K562 (cell line): ENCODE measurements at regions not wholly inside any gene's neighbourhood (a gene's known extent, or its start where the extent isn't known, plus 50 kb on each side); places are given as distances from the start of the nearest gene placed in this dataset.

Experiments used
- ATAC-seq: fragments of 200-7000 bp; cut with Tn5 transposase; 3 replicates; pipeline ENCODE4 v1.9.1; 2020; ENCODE audit warnings: moderate library complexity
- BruUV-seq: library from RNA; stranded (reverse); fragments of 400-500 nt; replicated peaks from 2 replicates; lab custom pipeline; 2021; lab: Mats Ljungman, UMichigan
- CTCF ChIA-PET: fragments of 300-600 bp; formaldehyde crosslinking; extraction: SDS; loops from one replicate; lab custom pipeline; 2021; ENCODE audit warnings: low intra/inter-chr PET ratio; lab: Yijun Ruan, JAX
- POLR2A ChIA-PET: fragments of 300-600, 350-650 bp; sonication (Branson Sonifier 250); formaldehyde crosslinking; extraction: SDS; loops from one replicate; lab custom pipeline; 2021; ENCODE audit warnings: antibody characterized with exemption, inconsistent platforms; lab: Yijun Ruan, JAX
- DNase-seq, 4 experiments: peaks; one replicate each; pipeline versions ENCODE4 v3.0.0 to v3.0.0-alpha.2; 2011 to 2018; ENCODE audit warnings: low spot score in 3 of 4, mixed read lengths in 3 of 4; ENCODE audit errors: extremely low read depth in 1 of 4
- FAIRE-seq: peaks from 2 replicates; lab custom pipeline; 2011; peaks lifted over from hg19 to GRCh38; lab: Jason Lieb, UNC
- H2AFZ ChIP-seq: 2 replicates; pipeline ENCODE4 v1.6.0; 2011; ENCODE audit warnings: low read depth, low read length, control low read depth, inconsistent platforms
- H3K27ac ChIP-seq: fragments of 200-600 bp; 3 replicates; pipeline ENCODE4 v1.8.0; 2011; ENCODE audit warnings: low read depth, mild to moderate bottlenecking, control low read depth, inconsistent platforms, low read length, moderate library complexity, mixed read lengths; ENCODE audit errors: extremely low read depth
- H3K27me3 ChIP-seq, 2 experiments: fragments of 300-600 bp in 1 of 2; 2 replicates in 1 of 2; 3 replicates in 1 of 2; pipeline versions ENCODE4 v1.6.0 to v1.8.0; 2011; ENCODE audit warnings: inconsistent platforms in 2 of 2, low read length in 2 of 2, mild to moderate bottlenecking in 1 of 2, mixed read lengths in 1 of 2, moderate library complexity in 1 of 2; ENCODE audit not compliant: control insufficient read depth in 2 of 2, insufficient read depth in 2 of 2
- H3K36me3 ChIP-seq: fragments of 300-600 bp; 3 replicates; pipeline ENCODE4 v1.8.0; 2011; ENCODE audit warnings: mild to moderate bottlenecking, low read length, inconsistent platforms; ENCODE audit not compliant: control insufficient read depth, insufficient read depth
- H3K4me1 ChIP-seq, 2 experiments: fragments of 200-600 bp in 1 of 2; replicated peaks in 1 of 2; 2 replicates in 1 of 2; 3 replicates in 1 of 2; pipeline versions ENCODE4 v1.5.1 to v1.8.0; 2011; ENCODE audit warnings: inconsistent platforms in 2 of 2, low read length in 2 of 2, mild to moderate bottlenecking in 1 of 2, mixed read lengths in 1 of 2, moderate library complexity in 1 of 2; ENCODE audit not compliant: control insufficient read depth in 2 of 2, insufficient read depth in 2 of 2
- H3K4me2 ChIP-seq: 2 replicates; pipeline ENCODE4 v1.6.1; 2011; ENCODE audit warnings: low read length, control low read depth, inconsistent platforms, mixed read lengths; ENCODE audit not compliant: insufficient read depth
- H3K4me3 ChIP-seq: fragments of 200-600 bp; sonication (generic), shearing (Covaris generic); 2 replicates; pipeline ENCODE4 v1.5.1; 2016; ENCODE audit warnings: control low read depth, inconsistent platforms
- H3K79me2 ChIP-seq: fragments of 200-600 bp; 3 replicates; pipeline ENCODE4 v1.8.0; 2011; ENCODE audit warnings: low read length, inconsistent platforms; ENCODE audit not compliant: control insufficient read depth, insufficient read depth
- H3K9ac ChIP-seq, 2 experiments: 2 replicates each; pipeline versions ENCODE4 v1.6.0 to v1.6.1; 2011; ENCODE audit warnings: low read depth in 2 of 2, low read length in 2 of 2, control low read depth in 1 of 2, inconsistent platforms in 1 of 2, mild to moderate bottlenecking in 1 of 2, mixed read lengths in 1 of 2; ENCODE audit not compliant: insufficient read depth in 1 of 2
- H3K9me1 ChIP-seq: one replicate; pipeline ENCODE4 v1.6.0; 2011; ENCODE audit warnings: inconsistent platforms, mild to moderate bottlenecking, low read length, moderate library complexity; ENCODE audit not compliant: control insufficient read depth, insufficient read depth
- H3K9me3 ChIP-seq: replicated peaks from 2 replicates; pipeline ENCODE4 v1.5.1; 2011; ENCODE audit warnings: low read depth, low read length, inconsistent platforms; ENCODE audit not compliant: control insufficient read depth, insufficient read depth
- H4K20me1 ChIP-seq: replicated peaks from 2 replicates; pipeline ENCODE4 v1.6.1; 2011; ENCODE audit warnings: low read length, inconsistent platforms, mixed read lengths; ENCODE audit not compliant: control insufficient read depth, insufficient read depth
- CBX5 ChIP-seq: IDR thresholded peaks from 2 replicates; pipeline ENCODE4 v1.6.1; 2014; ENCODE audit warnings: low read depth, borderline replicate concordance
- GATAD2B ChIP-seq: fragments of 450-650 bp; IDR thresholded peaks from 2 replicates; pipeline ENCODE4 v1.6.1; 2017; ENCODE audit warnings: mild to moderate bottlenecking, borderline replicate concordance
- HDGF ChIP-seq: fragments of 450-650 bp; IDR thresholded peaks from 2 replicates; pipeline ENCODE4 v1.6.1; 2016
- ILF3 ChIP-seq: fragments of 450-650 bp; IDR thresholded peaks from 2 replicates; pipeline ENCODE4 v1.6.1; 2018; ENCODE audit warnings: antibody characterized with exemption, mild to moderate bottlenecking, moderate library complexity, borderline replicate concordance
- NCOA2 ChIP-seq, 2 experiments: fragments of 450-650 bp; IDR thresholded peaks; 2 replicates each; pipeline ENCODE4 v1.6.1; 2018; ENCODE audit warnings: mild to moderate bottlenecking in 2 of 2, moderate library complexity in 1 of 2; ENCODE audit not compliant: partially characterized antibody in 2 of 2
- PHTF2 ChIP-seq: fragments of 250-450 bp; sonication (Bioruptor Pico); IDR thresholded peaks from 2 replicates; pipeline ENCODE4 v1.5.0; 2021; ENCODE audit warnings: mild to moderate bottlenecking
- RNF2 ChIP-seq: sonication (generic); IDR thresholded peaks from 2 replicates; pipeline ENCODE4 v1.6.1; 2016
- TBL1XR1 ChIP-seq, 2 experiments: IDR thresholded peaks; 2 replicates each; pipeline ENCODE4 v1.6.1; 2012; ENCODE audit warnings: improper control_type of control experiment in 2 of 2, low read length in 2 of 2, mild to moderate bottlenecking in 1 of 2
- ZNF324 ChIP-seq: fragments of 250-450 bp; sonication (Bioruptor Pico); IDR thresholded peaks from 2 replicates; pipeline ENCODE4 v1.4.0; 2020; ENCODE audit warnings: mild to moderate bottlenecking
- WGBS: fragments of 100-300 bp; shearing (Covaris generic); methylation state at CpG from one replicate; pipeline ENCODE4 v1.1.6; 2016; ENCODE audit warnings: low coverage, mixed read lengths; ENCODE audit not compliant: insufficient coverage; ENCODE audit errors: missing lambda C conversion rate; 5-methylcytosine and 5-hydroxymethylcytosine counted together
- in situ Hi-C: fragments of 300-500 bp; cut with MboI; formaldehyde crosslinking; loops from 4 replicates; pipeline ENCODE4 v1.15.0; 2018; ENCODE audit warnings: inconsistent platforms, mixed read lengths
- intact Hi-C: fragments of 100-400 bp; cut with micrococcal nuclease; formaldehyde crosslinking; loops from 2 replicates; pipeline ENCODE4 v1.14.2; 2022
- TF ChIP-seq, protein P1 (sequence below): fragments of 250-450 bp; sonication (Bioruptor Pico); IDR thresholded peaks from 2 replicates; pipeline ENCODE4 v1.5.0; 2022; ENCODE audit warnings: mild to moderate bottlenecking
- TF ChIP-seq, protein P2 (sequence below): fragments of 250-450 bp; sonication (Bioruptor Pico); IDR thresholded peaks from 2 replicates; pipeline ENCODE4 v1.8.0; 2022; ENCODE audit warnings: moderate library complexity, mild to moderate bottlenecking, inconsistent platforms
- TF ChIP-seq, protein P3 (sequence below): fragments of 450-650 bp; formaldehyde crosslinking; IDR thresholded peaks from 2 replicates; pipeline ENCODE4 v1.4.0; 2020; ENCODE audit warnings: mild to moderate bottlenecking, moderate library complexity
- TF ChIP-seq, protein P4 (sequence below): sonication (generic); formaldehyde crosslinking; IDR thresholded peaks from 2 replicates; pipeline ENCODE4 v1.8.1; 2023; ENCODE audit warnings: mild to moderate bottlenecking, missing genetic modification reagents

DNA sequence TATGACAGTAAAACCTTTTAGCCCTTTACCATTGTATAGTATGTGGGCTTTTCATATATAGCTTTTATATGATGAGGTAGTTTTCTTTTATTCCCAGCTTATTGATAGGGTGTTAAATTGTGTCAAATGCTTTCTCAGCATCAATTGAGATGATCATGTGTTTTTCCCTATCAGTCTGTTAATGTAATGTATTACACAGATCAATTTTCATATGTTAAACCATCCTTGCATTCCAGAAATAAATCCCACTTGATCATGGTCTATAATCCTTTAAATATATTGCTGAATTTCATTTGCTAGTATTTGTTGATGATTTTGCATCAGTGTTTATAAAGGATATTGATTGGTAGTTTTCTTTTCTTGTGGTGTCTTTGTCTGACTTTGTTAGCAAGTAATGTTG, 603.9 kb downstream of the TRHDE start:
- FAIRE-seq, result no peak
- ChIA-PET CTCF (no interaction called here), POLR2A (no interaction called here)
- Histone ChIP-seq H3K27ac (no peak overlapping the region), H3K79me2 (no peaks in the 10 kb centered on the region), H3K4me3 (no peak overlapping the region), H3K36me3 (no peaks in the 10 kb centered on the region), H2AFZ (no peak overlapping the region), H3K9me1 (no peaks in the 10 kb centered on the region), H4K20me1 (no peaks in the 10 kb centered on the region), H3K4me2 (no peak overlapping the region), H3K27me3 (no peaks in the 10 kb centered on the region), H3K9me3 (no peaks in the 10 kb centered on the region; the same call in 1 of the 2 replicates), H3K9ac (no peak overlapping the region), H3K4me1 (no peaks in the 10 kb centered on the region)
- intact Hi-C loops (no loop called here), in situ Hi-C loops (no loop called here)
- ATAC-seq, result no peak
- TF ChIP-seq ILF3 (no peak), ZNF324 (CRISPR knock-in tag) (peak; percentile 93)
- no TSS peak for BruUV-seq
- DNase-seq, result no peak

DNA sequence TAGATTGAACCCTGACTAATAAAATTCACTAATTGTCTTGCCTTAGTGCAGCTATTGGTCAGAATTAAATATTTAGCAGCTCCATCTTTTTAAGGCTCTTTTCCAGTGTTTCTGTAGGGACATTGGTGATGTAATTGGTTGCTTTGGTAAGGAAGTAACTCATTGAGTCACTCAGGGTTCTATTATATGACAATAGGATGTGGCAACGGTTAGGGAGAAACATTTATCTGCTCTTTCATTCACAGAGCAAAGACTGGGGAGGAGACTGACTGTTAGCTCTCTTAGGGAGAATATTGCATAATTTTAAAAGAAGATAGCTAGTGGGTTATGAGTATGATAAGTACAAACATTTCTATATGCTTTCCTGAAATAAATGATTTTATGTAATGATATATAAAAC, 616.5 kb downstream of the TRHDE start:
- 0% methylated on average over 1 of the region's 1 CpG for WGBS
- ChIA-PET CTCF (no interaction called here), POLR2A (no interaction called here)
- intact Hi-C loops, result no loop called here
- no peak overlapping the region for H3K4me3 ChIP-seq
- in situ Hi-C loops, result no loop called here
- no peaks in the 10 kb centered on the region for H3K36me3 ChIP-seq
- no peaks in the 10 kb centered on the region for H3K79me2 ChIP-seq
- no peaks in the 10 kb centered on the region for H3K4me1 ChIP-seq
- H3K9me3 ChIP-seq, result no peaks in the 10 kb centered on the region
- BruUV-seq, result no TSS peak
- no peaks in the 10 kb centered on the region for H3K27me3 ChIP-seq
- no peak overlapping the region for H2AFZ ChIP-seq
- no peak overlapping the region for H3K27ac ChIP-seq
- FAIRE-seq, result no peak
- H3K9me1 ChIP-seq, result no peaks in the 10 kb centered on the region
- no peaks in the 10 kb centered on the region for H4K20me1 ChIP-seq
- DNase-seq, result no peak
- no peak overlapping the region for H3K4me2 ChIP-seq
- ATAC-seq, result no peak
- no peak overlapping the region for H3K9ac ChIP-seq
- TF ChIP-seq PHTF2 (CRISPR knock-in tag) (no peak), CBX5 (no peak), NCOA2 (IDR thresholded peaks at IDR 0.05; ENCODE audit: partially characterized antibody in 2 of 2) (no peak), GATAD2B (no peak), RNF2 (no peak), TBL1XR1 (IDR thresholded peaks at IDR 0.05; ENCODE audit: low read length in 2 of 2) (no peak), HDGF (no peak)
- TF ChIP-seq, protein P1, sequence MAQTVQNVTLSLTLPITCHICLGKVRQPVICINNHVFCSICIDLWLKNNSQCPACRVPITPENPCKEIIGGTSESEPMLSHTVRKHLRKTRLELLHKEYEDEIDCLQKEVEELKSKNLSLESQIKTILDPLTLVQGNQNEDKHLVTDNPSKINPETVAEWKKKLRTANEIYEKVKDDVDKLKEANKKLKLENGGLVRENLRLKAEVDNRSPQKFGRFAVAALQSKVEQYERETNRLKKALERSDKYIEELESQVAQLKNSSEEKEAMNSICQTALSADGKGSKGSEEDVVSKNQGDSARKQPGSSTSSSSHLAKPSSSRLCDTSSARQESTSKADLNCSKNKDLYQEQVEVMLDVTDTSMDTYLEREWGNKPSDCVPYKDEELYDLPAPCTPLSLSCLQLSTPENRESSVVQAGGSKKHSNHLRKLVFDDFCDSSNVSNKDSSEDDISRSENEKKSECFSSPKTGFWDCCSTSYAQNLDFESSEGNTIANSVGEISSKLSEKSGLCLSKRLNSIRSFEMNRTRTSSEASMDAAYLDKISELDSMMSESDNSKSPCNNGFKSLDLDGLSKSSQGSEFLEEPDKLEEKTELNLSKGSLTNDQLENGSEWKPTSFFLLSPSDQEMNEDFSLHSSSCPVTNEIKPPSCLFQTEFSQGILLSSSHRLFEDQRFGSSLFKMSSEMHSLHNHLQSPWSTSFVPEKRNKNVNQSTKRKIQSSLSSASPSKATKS (CRISPR knock-in tag), result no peak
- TF ChIP-seq, protein P2, sequence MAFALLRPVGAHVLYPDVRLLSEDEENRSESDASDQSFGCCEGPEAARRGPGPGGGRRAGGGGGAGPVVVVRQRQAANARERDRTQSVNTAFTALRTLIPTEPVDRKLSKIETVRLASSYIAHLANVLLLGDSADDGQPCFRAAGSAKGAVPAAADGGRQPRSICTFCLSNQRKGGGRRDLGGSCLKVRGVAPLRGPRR (CRISPR knock-in tag), result no peak
- TF ChIP-seq, protein P3, sequence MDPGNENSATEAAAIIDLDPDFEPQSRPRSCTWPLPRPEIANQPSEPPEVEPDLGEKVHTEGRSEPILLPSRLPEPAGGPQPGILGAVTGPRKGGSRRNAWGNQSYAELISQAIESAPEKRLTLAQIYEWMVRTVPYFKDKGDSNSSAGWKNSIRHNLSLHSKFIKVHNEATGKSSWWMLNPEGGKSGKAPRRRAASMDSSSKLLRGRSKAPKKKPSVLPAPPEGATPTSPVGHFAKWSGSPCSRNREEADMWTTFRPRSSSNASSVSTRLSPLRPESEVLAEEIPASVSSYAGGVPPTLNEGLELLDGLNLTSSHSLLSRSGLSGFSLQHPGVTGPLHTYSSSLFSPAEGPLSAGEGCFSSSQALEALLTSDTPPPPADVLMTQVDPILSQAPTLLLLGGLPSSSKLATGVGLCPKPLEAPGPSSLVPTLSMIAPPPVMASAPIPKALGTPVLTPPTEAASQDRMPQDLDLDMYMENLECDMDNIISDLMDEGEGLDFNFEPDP (CRISPR knock-in tag), result no peak
- TF ChIP-seq, protein P4, sequence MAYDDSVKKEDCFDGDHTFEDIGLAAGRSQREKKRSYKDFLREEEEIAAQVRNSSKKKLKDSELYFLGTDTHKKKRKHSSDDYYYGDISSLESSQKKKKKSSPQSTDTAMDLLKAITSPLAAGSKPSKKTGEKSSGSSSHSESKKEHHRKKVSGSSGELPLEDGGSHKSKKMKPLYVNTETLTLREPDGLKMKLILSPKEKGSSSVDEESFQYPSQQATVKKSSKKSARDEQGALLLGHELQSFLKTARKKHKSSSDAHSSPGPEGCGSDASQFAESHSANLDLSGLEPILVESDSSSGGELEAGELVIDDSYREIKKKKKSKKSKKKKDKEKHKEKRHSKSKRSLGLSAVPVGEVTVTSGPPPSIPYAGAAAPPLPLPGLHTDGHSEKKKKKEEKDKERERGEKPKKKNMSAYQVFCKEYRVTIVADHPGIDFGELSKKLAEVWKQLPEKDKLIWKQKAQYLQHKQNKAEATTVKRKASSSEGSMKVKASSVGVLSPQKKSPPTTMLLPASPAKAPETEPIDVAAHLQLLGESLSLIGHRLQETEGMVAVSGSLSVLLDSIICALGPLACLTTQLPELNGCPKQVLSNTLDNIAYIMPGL (CRISPR knock-in tag), result no peak
